ENCODE measurements at regions not wholly inside any gene's neighbourhood (a gene's known extent, or its start where the extent isn't known, plus 50 kb on each side); places are given as distances from the start of the nearest gene placed in this dataset.
"Not testable (repeated sequence)": the region's sequence is repeated elsewhere in the genome, so short reads cannot be mapped to it uniquely, and the experiment has no call there.

DNA sequence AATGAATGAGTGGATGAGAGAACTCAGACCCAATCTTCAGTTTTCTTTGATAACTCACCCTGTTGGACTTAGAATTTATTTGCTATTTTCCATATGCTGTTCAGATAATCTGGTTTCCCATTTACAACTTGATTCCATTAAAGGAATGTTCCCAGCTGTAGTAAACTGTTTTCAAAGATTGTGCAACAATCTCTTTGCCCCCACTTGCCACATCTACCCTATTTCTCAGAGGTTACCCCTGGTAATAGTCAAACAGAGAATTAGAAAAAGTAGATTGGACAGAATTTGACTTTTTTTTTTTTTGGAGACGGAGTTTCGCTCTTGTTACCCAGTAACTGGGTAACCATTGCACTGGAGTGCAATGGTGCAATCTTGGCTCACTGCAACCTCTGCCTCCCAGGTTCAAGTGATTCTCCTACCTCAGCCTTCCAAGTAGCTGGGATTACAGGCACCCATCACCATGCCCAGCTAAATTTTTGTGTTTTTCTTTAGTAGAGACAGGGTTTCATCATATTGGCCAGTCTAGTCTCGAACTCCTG lies 93.4 kb upstream of the SIX2 start:
- DNase-seq, result no peak

DNA sequence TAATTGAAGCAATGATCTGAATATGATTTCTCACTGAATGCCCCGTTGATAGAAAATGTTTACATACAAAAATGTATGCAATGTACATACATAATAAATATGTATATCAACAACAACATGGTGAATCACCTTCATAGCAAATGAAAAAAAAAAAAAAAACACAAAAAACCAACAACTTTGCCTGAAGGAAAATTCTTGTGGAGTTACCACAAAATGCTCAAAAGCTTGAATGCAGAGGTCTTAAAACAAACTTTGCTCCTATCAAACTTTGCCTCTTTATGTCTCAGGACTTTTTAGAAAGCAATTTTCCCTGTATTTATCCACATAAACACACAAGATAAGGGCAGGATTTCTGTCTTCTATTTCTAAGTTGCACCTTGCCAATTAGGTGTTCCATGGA lies 92.9 kb upstream of the SIX2 start:
- DNase-seq, result no peak

DNA sequence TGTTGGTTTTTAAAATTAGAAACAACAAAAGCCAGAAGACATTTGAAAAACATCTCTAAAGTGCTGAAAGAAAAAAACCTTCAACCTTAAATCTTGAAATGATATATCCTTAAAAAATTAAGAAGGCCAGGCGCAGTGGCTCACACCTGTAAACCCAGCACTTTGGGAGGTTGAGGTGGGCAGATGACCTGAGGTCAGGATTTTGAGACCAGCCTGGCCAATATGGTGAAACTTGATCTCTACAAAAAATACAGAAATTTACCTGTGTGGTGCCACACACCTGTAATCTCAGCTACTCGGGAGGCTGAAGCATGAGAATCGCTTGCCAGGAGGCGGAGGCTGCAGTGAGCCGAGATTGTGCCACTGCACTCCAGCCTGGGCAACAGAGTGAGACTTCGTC lies 87.7 kb upstream of the SIX2 start:
- no peak for DNase-seq

DNA sequence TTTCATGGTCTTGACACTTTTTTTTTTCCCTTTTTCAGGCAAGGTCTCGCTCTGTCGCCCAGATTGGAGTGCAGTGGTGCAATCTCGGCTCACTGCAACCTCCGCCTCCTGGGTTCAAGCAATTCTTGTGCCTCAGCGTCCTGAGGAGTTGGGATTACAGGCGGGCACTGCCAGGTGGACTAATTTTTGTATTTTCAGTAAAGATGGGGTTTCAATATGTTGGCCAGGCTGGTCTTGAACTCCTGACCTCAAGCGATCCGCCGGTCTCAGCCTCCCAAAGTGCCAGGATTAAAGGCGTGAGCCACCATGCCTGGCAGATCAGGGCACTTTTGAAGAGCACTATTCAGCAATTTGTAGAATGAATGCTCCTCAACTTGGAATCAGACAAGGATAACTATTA lies 86.8 kb upstream of the SIX2 start:
- not testable (repeated sequence) for DNase-seq

DNA sequence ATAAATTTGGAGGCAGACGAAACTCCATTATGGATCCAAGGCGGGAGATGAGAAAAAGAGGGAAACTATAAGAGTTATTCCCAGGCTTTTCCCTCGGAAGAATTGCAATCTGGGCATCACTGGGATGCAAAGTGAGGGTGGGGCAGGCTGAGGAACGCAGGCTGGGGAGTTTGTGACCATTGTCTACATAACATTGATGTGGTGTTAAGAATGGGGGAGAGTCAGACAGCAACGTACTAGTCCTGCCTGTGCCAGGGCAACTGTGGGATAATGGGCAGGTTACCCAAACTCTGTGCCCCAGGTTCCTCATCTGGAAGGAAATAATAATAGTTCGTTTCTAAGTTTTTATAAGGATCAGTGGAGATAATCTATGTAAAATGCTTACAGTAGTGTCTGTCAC lies 84.4 kb upstream of the SIX2 start:
- no peak for DNase-seq

DNA sequence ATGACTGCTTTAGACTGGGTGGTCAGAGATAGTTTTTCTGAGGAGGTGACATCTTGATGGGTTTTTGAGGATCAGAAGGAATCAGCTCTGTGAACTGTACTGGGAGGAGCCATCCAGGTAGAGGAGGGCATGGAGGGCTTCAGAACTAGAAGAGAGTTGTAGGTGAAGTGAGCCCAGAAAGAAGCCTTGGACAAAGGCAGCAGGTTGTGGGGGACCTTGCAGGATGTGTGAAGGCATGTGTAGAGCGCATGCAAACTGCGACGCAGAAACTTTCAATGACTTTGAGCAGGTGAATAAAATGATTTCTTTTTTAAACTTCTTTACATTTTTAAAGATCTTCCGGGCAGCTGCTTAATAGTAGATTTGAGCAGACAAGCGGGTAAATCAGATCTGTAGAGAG lies 83.9 kb upstream of the SIX2 start:
- DNase-seq, result no peak

DNA sequence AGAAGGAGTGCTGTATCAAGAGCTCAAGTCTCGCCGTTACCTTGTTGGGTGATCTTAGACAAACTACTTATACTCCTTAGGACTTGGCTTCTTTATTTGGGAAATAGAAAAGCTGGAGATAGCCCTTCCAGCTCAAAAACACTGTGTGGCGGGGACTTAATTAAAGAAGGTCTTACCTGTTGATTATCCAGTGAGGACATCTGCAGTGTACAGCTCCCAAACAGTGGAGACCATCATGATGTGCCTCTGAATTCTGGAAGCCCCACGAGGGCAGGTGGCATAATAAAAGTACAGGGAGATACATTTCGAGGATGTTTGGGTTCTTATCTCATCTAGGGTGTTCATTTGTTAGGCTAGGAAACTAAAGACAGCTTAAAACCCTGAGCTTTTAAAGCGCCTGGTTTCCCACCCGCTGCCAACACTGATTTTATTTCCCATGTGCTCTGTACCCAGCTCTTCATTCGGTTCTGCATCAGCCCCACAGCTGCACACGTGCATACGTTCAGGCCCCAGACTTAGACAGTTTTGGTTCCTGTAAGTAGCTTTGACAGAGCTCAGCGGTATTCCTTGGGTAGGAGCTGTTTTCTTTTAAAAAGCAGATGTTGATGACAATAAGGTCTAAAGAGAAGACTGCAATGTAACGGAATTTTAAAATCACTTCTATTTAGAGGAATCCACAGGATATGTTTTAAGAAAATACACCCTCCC lies 80.5 kb upstream of the SIX2 start:
- no peak for DNase-seq

DNA sequence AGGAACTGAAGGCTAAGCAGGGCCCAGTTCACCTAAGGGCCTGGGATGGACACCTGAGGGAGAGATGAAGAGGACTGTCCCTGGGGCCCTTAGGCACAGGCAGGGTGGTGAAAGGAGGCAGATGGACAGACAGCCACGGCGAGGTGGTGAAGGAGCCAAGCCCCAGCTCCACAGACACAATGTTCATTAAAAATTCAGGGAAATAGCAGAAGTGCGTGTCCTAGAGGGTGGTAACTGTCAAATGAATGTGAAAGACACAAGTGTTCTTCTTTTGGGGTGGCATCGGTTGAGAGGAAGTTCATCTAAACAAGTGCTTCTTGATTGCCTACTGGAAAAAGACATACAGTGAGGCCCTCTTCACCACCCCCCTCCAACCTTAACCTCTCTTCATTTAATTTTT lies 76.2 kb upstream of the SIX2 start:
- DNase-seq, result peak in 1 of 2 donors; percentile 7

DNA sequence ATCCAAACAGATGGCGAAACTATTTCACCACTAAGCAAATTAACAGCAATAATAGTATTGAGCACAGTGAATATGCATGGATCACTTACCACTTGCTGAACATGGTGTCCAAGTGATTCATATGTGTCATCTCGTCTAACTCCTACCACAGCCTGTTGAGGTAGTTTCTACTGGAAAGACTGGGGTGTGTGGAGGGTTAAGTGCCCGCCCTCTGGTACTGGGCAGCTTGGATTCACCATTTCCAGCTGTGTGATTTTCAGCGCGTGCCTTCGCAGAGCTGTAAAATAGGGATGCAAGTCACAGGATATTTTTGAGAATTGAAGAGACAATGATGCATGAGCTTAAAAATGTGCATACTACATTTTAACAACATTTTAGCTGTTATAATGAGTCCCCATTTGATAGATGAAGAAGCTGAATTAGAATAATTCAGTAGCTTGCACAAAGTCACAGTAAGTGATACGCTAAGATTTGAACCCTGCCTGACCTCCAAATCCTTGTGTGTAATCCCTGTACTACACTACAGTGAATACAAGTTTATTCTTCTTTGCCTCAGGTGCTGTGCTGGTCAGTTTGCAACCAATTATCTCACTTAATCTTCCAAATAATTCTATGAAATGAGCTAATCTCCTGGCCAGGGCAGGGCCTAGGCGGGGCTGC lies 75.2 kb upstream of the SIX2 start:
- no peak for DNase-seq

DNA sequence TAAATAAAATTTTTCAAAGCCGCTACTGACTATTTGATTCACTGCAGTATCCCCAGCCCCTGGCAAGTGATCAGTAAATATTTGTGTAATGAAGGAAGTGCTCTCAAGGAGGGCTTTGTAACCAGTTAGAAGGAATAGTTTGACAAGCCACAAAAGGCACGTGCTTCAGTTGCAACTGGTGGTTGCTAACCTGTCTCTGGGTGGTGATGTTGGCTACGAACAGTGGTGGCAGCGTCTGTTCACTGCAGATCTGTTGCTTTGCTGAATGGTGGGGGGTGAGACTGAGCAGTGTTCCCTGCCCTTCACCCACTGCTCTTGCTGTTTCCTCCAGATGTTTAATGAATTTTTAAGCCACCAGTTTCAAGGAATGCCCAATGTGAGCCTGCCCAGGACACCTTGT lies 73.9 kb upstream of the SIX2 start:
- DNase-seq, result no peak

DNA sequence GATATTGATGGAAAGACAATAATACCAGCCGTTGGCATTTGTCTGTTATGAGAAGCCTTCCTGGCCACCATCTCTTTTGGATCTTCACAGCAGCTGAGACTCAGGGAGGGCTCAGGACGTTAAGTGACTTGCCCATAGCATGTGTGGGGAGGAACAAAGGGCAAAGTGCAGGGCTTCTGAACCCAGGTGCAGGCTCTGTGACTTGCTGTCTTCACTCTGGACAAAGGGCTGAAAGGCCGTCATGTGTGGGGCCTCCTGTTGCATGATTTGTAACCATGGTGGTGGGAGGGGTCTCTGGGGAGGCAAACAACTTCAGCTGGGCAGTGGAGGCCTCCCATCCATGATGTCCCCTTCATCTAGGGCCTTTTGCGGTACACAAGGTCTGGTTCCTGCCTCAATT lies 65.5 kb upstream of the SIX2 start:
- no peak for DNase-seq

DNA sequence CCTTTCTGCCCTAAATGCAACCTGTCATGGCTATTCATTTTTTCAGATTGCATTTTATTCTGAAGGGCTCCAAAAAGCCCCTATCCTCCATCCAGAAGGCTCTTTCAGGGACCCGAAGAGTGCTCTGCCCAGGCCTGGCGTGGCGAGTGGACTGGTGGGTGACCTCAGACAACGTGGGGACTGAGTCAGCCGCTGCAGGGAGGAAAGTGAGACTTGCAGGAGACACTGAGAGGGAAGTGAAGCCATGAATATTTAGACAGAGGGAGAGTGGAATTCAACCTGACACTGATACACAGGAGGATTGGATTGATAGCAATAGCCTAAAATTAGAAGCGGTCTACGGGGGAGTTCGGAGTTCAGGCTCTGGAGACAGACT lies 63.6 kb upstream of the SIX2 start:
- DNase-seq, result no peak

DNA sequence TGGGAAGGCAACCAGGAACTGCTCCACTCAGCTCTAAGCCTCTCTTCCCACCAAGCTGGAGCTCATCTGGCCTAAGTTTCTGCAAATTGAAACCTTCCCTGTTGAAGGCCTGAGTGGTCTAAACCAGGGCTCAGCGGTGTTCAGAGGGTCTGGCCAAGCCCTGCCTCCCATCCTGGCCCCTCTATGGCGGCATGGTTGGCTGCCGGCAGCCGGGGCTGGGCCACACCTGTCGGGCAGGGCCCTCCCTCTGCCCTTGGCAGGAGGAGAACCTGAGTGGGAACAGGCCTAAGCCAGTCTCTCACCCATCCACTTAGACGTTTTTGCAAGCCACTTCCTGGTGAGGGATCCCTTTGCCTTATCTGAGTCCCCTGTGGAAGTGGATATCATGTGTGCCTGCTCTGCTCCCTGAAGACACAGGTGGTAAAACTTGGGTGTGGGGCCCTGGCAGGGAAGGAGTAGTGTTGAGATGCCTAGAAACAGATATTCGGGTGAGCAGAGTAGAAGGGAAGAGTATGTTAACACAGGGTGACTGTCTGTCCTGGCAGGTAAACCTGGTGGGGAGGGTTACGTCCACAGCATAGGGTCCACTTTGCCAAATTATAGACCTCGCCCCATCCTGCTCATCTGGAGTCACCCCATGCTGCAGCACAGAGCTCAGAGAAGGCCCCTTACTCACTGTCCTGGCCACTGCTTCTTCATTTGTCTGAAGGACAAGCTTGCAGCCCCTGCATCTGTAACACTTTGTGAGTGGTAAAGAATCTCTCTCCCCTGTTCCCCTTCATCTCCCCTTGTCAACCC lies 63.0 kb upstream of the SIX2 start:
- no peak for DNase-seq

DNA sequence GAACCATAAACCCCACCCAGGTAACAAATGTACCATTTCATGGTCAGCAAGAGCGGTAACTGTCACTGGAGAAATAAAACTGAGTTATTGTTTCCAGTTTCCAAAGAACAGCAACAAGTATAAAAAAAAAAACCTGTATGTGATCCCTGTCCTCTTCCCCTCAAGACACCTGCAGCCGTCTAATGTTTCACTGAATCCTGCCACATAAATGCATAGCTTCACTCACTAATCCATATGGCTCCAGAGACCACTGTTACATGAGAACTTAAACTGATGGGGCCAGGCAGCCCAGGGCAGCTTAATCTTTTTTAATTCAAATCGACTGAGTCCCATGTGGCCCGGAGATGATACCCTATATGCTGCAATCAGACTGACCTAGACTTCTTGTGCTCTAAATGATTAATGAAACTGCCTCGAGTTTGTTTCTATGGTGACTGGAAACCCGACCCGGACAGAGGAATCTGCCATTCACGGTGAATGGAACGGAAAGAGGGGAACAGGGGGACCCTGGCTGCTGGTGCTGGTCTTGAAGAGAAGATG lies 60.9 kb upstream of the SIX2 start:
- DNase-seq, result no peak

DNA sequence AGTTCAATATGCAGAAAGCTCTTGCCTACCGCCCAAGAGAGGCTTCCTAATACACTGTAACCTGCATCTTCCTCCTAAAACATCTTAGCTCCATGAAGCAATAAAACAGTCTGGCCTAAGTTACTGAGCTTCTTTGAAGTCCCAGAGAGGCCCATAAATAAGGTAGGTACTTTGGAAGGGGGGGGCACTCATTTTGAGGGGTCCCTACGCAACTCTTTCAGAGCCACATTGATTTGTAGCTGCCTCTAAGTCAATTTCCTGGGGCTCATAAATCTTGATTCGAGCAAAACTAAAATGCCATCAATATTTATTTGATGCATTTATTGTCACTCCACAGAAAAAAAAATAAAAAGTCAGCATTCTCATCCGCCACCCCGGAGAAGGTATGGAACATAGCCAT lies 60.4 kb upstream of the SIX2 start:
- no peak for DNase-seq

DNA sequence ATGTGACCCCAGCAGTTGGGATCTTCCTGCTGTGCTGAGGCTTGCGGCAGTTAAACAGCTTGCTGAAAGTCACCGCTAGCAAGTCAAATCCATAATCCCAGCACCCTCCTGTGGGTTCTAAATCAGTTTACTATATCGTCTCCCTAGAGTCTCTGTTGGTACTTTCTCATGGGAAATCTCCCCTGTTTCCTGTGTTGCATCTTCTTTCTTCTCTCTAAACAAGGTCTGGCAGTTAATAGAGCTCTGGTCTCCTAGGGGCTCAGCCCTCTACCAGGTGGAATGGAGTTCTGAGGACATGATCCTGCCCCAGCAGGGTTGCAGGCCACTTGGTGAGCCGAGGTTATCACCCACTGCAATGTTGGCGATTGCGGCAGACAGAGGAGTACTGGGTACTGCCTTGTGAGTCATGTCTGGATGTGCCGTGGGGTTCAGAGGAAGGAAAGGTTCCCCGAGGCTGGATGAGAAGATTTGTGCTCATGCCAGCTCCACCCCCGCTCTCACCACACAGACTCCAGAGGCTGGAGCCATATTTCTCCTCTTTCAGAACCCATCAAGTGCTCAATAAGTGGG lies 59.4 kb upstream of the SIX2 start:
- DNase-seq, result no peak

DNA sequence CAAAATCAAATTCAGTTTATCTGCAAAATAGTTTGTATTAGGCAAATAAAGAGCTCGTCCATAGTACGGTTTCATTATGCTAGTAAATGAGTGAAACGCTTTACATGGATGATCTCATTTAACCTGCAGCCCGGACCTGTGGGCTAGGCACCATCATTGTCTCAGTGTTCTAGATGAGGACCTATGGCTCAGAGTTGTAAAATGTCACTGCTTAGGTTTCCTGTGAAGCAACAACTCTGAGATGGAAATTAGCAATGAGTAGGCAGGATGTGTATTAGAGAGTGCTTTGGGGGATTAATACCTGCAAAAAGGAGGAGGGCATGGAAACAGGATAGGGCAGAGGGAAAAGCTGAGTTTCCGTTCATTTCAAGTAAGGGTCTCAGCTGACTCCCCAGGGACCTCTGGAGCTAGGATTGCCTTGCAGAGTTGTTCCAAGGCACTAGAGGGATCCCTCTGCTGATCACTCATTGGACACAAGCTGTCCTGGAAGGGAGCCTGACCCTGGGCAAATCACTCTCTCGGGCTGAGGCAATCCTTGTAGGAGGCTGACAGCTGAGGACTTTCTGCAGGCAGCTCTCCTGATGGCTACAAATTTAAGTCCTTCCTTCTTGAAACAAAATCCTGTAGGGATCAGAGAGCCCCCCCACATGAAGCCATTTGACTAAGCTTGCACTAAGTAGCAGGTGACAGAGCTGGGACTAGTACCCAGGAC lies 58.8 kb upstream of the SIX2 start:
- DNase-seq, result no peak

Data from inflammatory macrophage (primary cell).